AG08396 (cell line): ENCODE measurements at regions not wholly inside any gene's neighbourhood (a gene's known extent, or its start where the extent isn't known, plus 50 kb on each side); places are given as distances from the start of the nearest gene placed in this dataset.
"Not testable (repeated sequence)": the region's sequence is repeated elsewhere in the genome, so short reads cannot be mapped to it uniquely, and the experiment has no call there.

Experiments used
- DNase-seq: peaks from one replicate; pipeline ENCODE4 v3.0.0; 2012; ENCODE audit warnings: low spot score, mixed read lengths

GRCh38 chr14:87815121-87815520, 177.9 kb downstream of the GALC start:
- no peak for DNase-seq

DNA sequence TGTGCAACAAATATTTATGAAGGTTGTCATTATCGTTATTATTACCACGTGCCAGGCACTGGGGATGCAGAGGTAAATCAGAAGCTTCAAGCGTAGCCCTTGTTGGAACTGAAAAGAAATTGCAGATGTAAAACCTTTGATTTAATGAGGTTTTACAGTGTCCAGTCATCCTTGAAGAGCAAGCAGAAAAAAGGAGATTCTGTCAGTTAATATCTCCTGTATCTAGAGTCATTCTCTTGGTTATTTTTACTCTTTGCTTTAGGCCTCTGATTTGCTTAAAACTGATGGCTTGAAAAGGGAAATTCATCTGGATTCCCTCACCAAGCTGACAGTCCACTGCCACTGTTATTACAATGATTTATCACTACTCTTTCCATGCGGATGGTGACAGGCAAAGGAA, 179.3 kb downstream of the GALC start:
- no peak for DNase-seq

GRCh38 chr14:87813211-87813610, 179.8 kb downstream of the GALC start:
- DNase-seq: no peak

GRCh38 chr14:87811246-87811645, 181.7 kb downstream of the GALC start:
- DNase-seq: no peak

GRCh38 chr14:87810711-87811110, 182.3 kb downstream of the GALC start:
- peak; percentile 57 for DNase-seq

GRCh38 chr14:87809261-87809660, 183.7 kb downstream of the GALC start:
- DNase-seq: no peak

- DNase-seq: peak; percentile 58
Observed at GRCh38 chr14:87805315-87805723, 187.7 kb downstream of the GALC start.

GRCh38 chr14:87800216-87800615, 192.8 kb downstream of the GALC start:
- DNase-seq: no peak

GRCh38 chr14:87799400-87799799, 193.6 kb downstream of the GALC start:
- DNase-seq: no peak

- no peak for DNase-seq
Observed at GRCh38 chr14:87797001-87797400, 196.0 kb downstream of the GALC start.

- no peak for DNase-seq
Observed at GRCh38 chr14:87794561-87794960, 198.4 kb downstream of the GALC start.

- no peak for DNase-seq
Observed at GRCh38 chr14:87785897-87786296, 207.1 kb downstream of the GALC start.

GRCh38 chr14:87784386-87784785, 208.6 kb downstream of the GALC start:
- no peak for DNase-seq

GRCh38 chr14:87783071-87783470, 209.9 kb downstream of the GALC start:
- DNase-seq: no peak

GRCh38 chr14:87772854-87773253, 220.1 kb downstream of the GALC start:
- no peak for DNase-seq

DNA sequence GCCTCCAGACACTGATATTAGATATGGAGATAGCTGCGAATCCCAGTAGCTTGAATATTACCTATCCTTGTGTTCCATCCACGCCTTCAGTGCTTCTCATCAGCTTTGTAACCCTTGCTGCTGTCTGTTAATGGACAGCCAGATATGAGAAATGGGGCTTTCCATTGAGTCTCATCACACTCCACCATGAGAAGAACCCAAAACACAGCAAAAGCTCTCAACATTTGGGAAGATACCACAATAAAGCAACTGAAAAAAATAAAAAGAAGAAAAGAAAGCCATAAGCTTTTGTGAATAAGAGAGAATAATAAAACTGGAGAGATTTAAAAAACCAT, 225.4 kb downstream of the GALC start:
- no peak for DNase-seq

DNA sequence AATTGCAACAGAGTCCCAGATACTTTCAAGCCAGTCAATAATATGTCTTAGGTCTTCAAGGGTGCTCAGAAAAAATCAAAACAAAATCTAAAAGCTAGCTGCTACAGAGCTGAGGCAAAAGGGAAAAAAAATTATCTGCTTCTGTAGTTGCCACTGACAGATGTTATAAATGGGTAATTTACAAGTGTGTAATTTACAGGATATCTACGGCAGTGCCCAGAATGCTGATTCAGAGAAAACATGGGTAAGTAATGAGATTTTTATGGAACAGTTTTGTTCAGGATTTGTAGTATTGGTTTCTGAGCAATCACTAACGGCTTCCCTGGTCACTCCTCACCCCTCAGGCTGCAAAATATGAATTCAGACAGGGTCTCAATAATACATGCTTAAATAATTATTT, 234.1 kb downstream of the GALC start:
- DNase-seq: no peak

DNA sequence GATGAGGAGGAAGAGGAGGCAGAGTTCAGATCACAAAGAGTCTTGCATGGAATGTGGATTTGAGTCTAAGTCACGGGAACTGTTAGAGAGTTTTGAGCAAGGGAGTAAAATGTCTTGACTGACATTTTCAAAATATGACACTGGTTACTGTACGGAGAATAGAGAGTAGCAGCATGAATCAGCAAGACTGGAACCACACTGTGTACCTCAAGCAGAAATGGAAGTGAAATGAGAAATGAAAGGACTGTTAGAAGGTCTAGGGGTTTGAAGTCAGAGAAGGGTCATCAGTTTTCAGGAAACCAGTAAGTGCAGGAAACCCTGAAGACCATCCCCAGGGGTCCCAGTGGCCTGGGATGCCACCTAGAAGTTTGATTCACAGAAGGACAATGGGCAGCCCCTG, 236.3 kb downstream of the GALC start:
- no peak for DNase-seq

GRCh38 chr14:87754520-87755223, 238.3 kb downstream of the GALC start:
- DNase-seq: no peak

- DNase-seq: no peak
Observed at GRCh38 chr14:87748558-87748957, 244.4 kb downstream of the GALC start.

- DNase-seq: peak; percentile 62
Observed at GRCh38 chr14:87745507-87746118, 247.4 kb downstream of the GALC start.

DNA sequence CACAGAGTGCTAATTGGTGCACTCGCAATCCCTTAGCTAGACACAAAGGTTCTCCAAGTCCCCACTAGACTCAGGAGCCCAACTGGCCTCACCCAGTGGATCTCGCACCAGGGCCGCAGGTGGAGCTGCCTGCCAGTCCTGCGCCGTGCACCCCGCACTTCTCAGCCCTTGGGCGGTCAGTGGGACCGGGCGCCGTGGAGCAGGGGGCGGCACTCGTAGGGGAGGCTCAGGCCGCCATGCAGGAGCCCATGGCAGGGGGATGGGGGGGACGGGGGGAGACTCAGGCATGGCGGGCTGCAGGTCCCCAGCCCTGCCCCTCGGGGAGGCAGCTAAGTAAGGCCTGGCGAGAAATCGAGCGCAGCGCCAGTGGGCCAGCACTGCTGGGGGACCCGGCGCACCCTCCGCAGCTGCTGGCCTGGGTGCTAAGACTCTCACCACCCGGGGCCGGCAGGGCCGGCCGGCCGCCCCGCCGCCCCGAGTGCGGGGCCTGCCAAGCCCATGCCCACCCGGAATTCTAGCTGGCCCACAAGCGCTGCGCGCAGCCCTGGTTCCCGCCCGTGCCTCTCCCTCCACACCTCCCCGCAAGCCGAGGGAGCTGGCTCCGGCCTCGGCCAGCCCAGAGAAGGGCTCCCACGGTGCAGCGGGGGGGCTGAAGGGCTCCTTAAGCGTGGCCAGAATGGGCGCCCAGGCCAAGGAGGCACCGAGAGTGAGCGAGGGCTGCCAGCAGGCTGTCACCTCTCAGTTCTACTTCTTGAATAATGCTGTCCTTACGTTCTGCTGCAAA, 258.2 kb downstream of the GALC start:
- DNase-seq: not testable (repeated sequence)

DNA sequence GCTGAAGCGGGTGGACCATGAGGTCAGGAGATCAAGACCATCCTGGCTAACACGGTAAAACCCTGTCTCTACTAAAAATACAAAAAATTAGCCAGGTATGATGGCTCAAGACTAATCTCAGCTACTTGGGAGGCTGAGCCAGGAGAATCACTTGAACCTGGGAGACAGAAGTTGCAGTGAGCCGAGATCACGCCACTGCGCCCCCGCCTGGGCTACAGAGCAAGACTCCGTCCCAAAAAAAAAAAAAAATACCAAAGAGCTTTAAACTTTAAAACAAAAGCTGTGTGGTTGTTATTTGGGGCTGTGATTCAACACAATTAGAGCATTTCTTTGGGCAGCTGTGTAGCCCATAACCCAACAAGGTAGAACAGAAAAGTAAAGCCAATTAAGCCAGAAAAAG, 259.9 kb downstream of the GALC start:
- not testable (repeated sequence) for DNase-seq
